ENCODE measurements at regions not wholly inside any gene's neighbourhood (a gene's known extent, or its start where the extent isn't known, plus 50 kb on each side); places are given as distances from the start of the nearest gene placed in this dataset.

GRCh38 chrX:95974096-95974470 is 710.6 kb upstream of the DIAPH2 start:
- no peak for DNase-seq
- Mint-ChIP-seq H3K4me3 (ENCODE audit: unreplicated experiment) (no peak overlapping the region), H3K27me3 (ENCODE audit: unreplicated experiment) (no peaks in the 10 kb centered on the region), H3K9me3 (ENCODE audit: unreplicated experiment) (no peaks in the 10 kb centered on the region), H3K4me1 (ENCODE audit: low read depth, unreplicated experiment) (no peaks in the 10 kb centered on the region), H3K27ac (ENCODE audit: unreplicated experiment) (no peak overlapping the region), H3K36me3 (ENCODE audit: unreplicated experiment) (no peaks in the 10 kb centered on the region)
- TF ChIP-seq CTCF (IDR thresholded peaks at IDR 0.05; ENCODE audit: partially characterized antibody, unreplicated experiment) = no peak

- Mint-ChIP-seq H3K27me3 (ENCODE audit: unreplicated experiment) (no peaks in the 10 kb centered on the region), H3K27ac (ENCODE audit: unreplicated experiment) (no peak overlapping the region), H3K4me3 (ENCODE audit: unreplicated experiment) (no peak overlapping the region), H3K36me3 (ENCODE audit: unreplicated experiment) (no peaks in the 10 kb centered on the region), H3K4me1 (ENCODE audit: low read depth, unreplicated experiment) (no peaks in the 10 kb centered on the region), H3K9me3 (ENCODE audit: unreplicated experiment) (no peaks in the 10 kb centered on the region)
- no peak for TF ChIP-seq CTCF (IDR thresholded peaks at IDR 0.05; ENCODE audit: partially characterized antibody, unreplicated experiment)
- no peak for DNase-seq
These were observed 709.8 kb upstream of the DIAPH2 start for GRCh38 chrX:95974890-95975289.

GRCh38 chrX:95995583-95995982 is 689.1 kb upstream of the DIAPH2 start:
- no peaks in the 10 kb centered on the region for H3K36me3 Mint-ChIP-seq (ENCODE audit: unreplicated experiment)
- peak overlapping the region; percentile 76 for H3K27ac Mint-ChIP-seq (ENCODE audit: unreplicated experiment)

GRCh38 chrX:95996294-95996693 is 688.3 kb upstream of the DIAPH2 start:
- Mint-ChIP-seq H3K27ac (ENCODE audit: unreplicated experiment) (no peak overlapping the region), H3K4me3 (ENCODE audit: unreplicated experiment) (no peak overlapping the region), H3K36me3 (ENCODE audit: unreplicated experiment) (no peaks in the 10 kb centered on the region), H3K27me3 (ENCODE audit: unreplicated experiment) (no peaks in the 10 kb centered on the region), H3K4me1 (ENCODE audit: low read depth, unreplicated experiment) (peaks cover 9% of the 10 kb centered on the region), H3K9me3 (ENCODE audit: unreplicated experiment) (no peaks in the 10 kb centered on the region)
- no peak for TF ChIP-seq CTCF (IDR thresholded peaks at IDR 0.05; ENCODE audit: partially characterized antibody, unreplicated experiment)
- no peak for DNase-seq

More at GRCh38 chrX:95995583-95995982, 689.1 kb upstream of the DIAPH2 start:
- Mint-ChIP-seq H3K27me3 (ENCODE audit: unreplicated experiment) (no peaks in the 10 kb centered on the region), H3K9me3 (ENCODE audit: unreplicated experiment) (no peaks in the 10 kb centered on the region), H3K4me3 (ENCODE audit: unreplicated experiment) (no peak overlapping the region), H3K4me1 (ENCODE audit: low read depth, unreplicated experiment) (peaks cover 9% of the 10 kb centered on the region)
- TF ChIP-seq CTCF (IDR thresholded peaks at IDR 0.05; ENCODE audit: partially characterized antibody, unreplicated experiment) = no peak
- no peak for DNase-seq

- TF ChIP-seq CTCF (IDR thresholded peaks at IDR 0.05; ENCODE audit: partially characterized antibody, unreplicated experiment) = no peak
- Mint-ChIP-seq H3K27me3 (ENCODE audit: unreplicated experiment) (peaks cover 1% of the 10 kb centered on the region), H3K4me1 (ENCODE audit: low read depth, unreplicated experiment) (peaks cover 4% of the 10 kb centered on the region)
These were observed 682.2 kb upstream of the DIAPH2 start for GRCh38 chrX:96002431-96002830.

More at GRCh38 chrX:96002431-96002830, 682.2 kb upstream of the DIAPH2 start:
- Mint-ChIP-seq H3K27ac (ENCODE audit: unreplicated experiment) (no peak overlapping the region), H3K36me3 (ENCODE audit: unreplicated experiment) (no peaks in the 10 kb centered on the region), H3K9me3 (ENCODE audit: unreplicated experiment) (no peaks in the 10 kb centered on the region), H3K4me3 (ENCODE audit: unreplicated experiment) (no peak overlapping the region)
- DNase-seq = no peak

Data from glutamatergic neuron (in vitro differentiated cells).